K562 (cell line): ENCODE measurements at regions not wholly inside any gene's neighbourhood (a gene's known extent, or its start where the extent isn't known, plus 50 kb on each side); places are given as distances from the start of the nearest gene placed in this dataset.

Experiments
- ARID3A ChIP-seq: IDR thresholded peaks from 2 replicates; pipeline ENCODE4 v1.6.1; 2012; ENCODE audit warnings: low read depth, low read length, improper control_type of control experiment, borderline replicate concordance
- ARNT ChIP-seq, 2 experiments: fragments of 450-650 bp; IDR thresholded peaks; 2 replicates each; pipeline ENCODE4 v1.6.1; 2016; ENCODE audit warnings: mild to moderate bottlenecking in 1 of 2
- ERF ChIP-seq: fragments of 450-650 bp; formaldehyde crosslinking; IDR thresholded peaks from 2 replicates; pipeline ENCODE4 v1.4.0; 2020; ENCODE audit warnings: mild to moderate bottlenecking, mixed read lengths
- FOXP1 ChIP-seq: sonication (generic); formaldehyde crosslinking; IDR thresholded peaks from 2 replicates; pipeline ENCODE4 v1.8.0; 2022; ENCODE audit warnings: mild to moderate bottlenecking, missing genetic modification reagents
- HNRNPK ChIP-seq: fragments of 200-400 bp; formaldehyde crosslinking; IDR thresholded peaks from one replicate; pipeline ENCODE4 v1.6.1; 2018; ENCODE audit warnings: mild to moderate bottlenecking, low read depth, low read length; ENCODE audit not compliant: poor library complexity, severe bottlenecking
- NCOA1 ChIP-seq: fragments of 450-650 bp; IDR thresholded peaks from 2 replicates; pipeline ENCODE4 v1.6.1; 2016; ENCODE audit warnings: low read depth
- NELFE ChIP-seq: IDR thresholded peaks from 2 replicates; pipeline ENCODE4 v1.6.1; 2011; ENCODE audit warnings: mild to moderate bottlenecking; ENCODE audit not compliant: insufficient read depth, insufficient read length
- NONO ChIP-seq, 2 experiments: fragments of 200-400 bp in 1 of 2; fragments of 450-650 bp in 1 of 2; formaldehyde crosslinking in 1 of 2; IDR thresholded peaks; 2 replicates each; pipeline ENCODE4 v1.6.1; 2017; ENCODE audit warnings: low read depth in 2 of 2, mild to moderate bottlenecking in 2 of 2, moderate library complexity in 2 of 2, low read length in 1 of 2
- NR2C2 ChIP-seq, 2 experiments: fragments of 200-800 bp in 1 of 2; sonication (Bioruptor generic) in 1 of 2; sonication (generic) in 1 of 2; formaldehyde crosslinking in 1 of 2; IDR thresholded peaks; 2 replicates each; pipeline versions ENCODE4 v1.6.1 to v1.8.0; 2016 to 2022; ENCODE audit warnings: mild to moderate bottlenecking in 1 of 2, missing compliant biosample characterization in 1 of 2, missing genetic modification characterization in 1 of 2, missing genetic modification reagents in 1 of 2
- POLR2H ChIP-seq: IDR thresholded peaks from 2 replicates; pipeline ENCODE4 v1.6.1; 2016; ENCODE audit warnings: missing genetic modification characterization, low read depth, mild to moderate bottlenecking, control low read depth, missing compliant biosample characterization, moderate library complexity
- POLR3A ChIP-seq: IDR thresholded peaks from 2 replicates; pipeline ENCODE4 v1.6.1; 2011; ENCODE audit warnings: borderline replicate concordance, mild to moderate bottlenecking, moderate library complexity; ENCODE audit not compliant: insufficient read length, insufficient read depth; ENCODE audit errors: extremely low read depth
- PTBP1 ChIP-seq: fragments of 200-400 bp; formaldehyde crosslinking; IDR thresholded peaks from 2 replicates; pipeline ENCODE4 v1.6.1; 2017; ENCODE audit warnings: low read depth, low read length
- SAP30 ChIP-seq: fragments of 200-600 bp; sonication (generic); IDR thresholded peaks from 2 replicates; pipeline ENCODE4 v1.6.1; 2012; ENCODE audit warnings: borderline replicate concordance, low read depth, mild to moderate bottlenecking, moderate library complexity, low read length, control low read depth, inconsistent platforms; ENCODE audit not compliant: insufficient read depth, poor library complexity, severe bottlenecking
- SLC30A9 ChIP-seq: fragments of 250-450 bp; sonication (Bioruptor Pico); IDR thresholded peaks from 2 replicates; pipeline ENCODE4 v1.8.0; 2022; ENCODE audit warnings: mild to moderate bottlenecking, moderate library complexity
- SOX6 ChIP-seq: fragments of 450-650 bp; IDR thresholded peaks from 2 replicates; pipeline ENCODE4 v1.6.1; 2014; ENCODE audit warnings: mild to moderate bottlenecking
- SRF ChIP-seq, 2 experiments: fragments of 250-450, 450-650 bp in 1 of 2; sonication (Bioruptor Pico) in 1 of 2; sonication (generic) in 1 of 2; formaldehyde crosslinking; IDR thresholded peaks; 2 replicates each; pipeline versions ENCODE4 v1.5.0 to v1.5.1; 2020 to 2022; ENCODE audit warnings: mild to moderate bottlenecking in 1 of 2, missing genetic modification reagents in 1 of 2
- SRSF1 ChIP-seq: fragments of 200-400 bp; formaldehyde crosslinking; IDR thresholded peaks from 2 replicates; pipeline ENCODE4 v1.6.1; 2017; ENCODE audit warnings: mild to moderate bottlenecking, low read depth, low read length, moderate library complexity
- SRSF3 ChIP-seq: fragments of 200-400 bp; formaldehyde crosslinking; IDR thresholded peaks from 2 replicates; pipeline ENCODE4 v1.6.1; 2016; ENCODE audit warnings: mild to moderate bottlenecking, low read length, moderate library complexity; ENCODE audit not compliant: insufficient read depth
- TFE3 ChIP-seq: fragments of 450-650 bp; formaldehyde crosslinking; IDR thresholded peaks from 2 replicates; pipeline ENCODE4 v1.4.0; 2020; ENCODE audit warnings: mild to moderate bottlenecking, mixed read lengths
- ZFP1 ChIP-seq: fragments of 450-650 bp; formaldehyde crosslinking; IDR thresholded peaks from 2 replicates; pipeline ENCODE4 v1.4.0; 2020; ENCODE audit warnings: mild to moderate bottlenecking, mixed read lengths
- ZNF217 ChIP-seq: sonication (generic); formaldehyde crosslinking; IDR thresholded peaks from 2 replicates; pipeline ENCODE4 v1.8.0; 2022; ENCODE audit warnings: mild to moderate bottlenecking, missing genetic modification reagents
- ZNF274 ChIP-seq: IDR thresholded peaks from 2 replicates; pipeline ENCODE4 v1.6.1; 2011; ENCODE audit warnings: low read depth, mild to moderate bottlenecking, low read length, moderate library complexity, borderline replicate concordance
- ZNF740 ChIP-seq, 3 experiments: fragments of 200-800 bp in 1 of 3; sonication (Bioruptor generic) in 1 of 3; sonication (generic) in 1 of 3; formaldehyde crosslinking in 1 of 3; IDR thresholded peaks; 2 replicates each; pipeline versions ENCODE4 v1.6.1 to v1.8.0; 2016 to 2022; ENCODE audit warnings: mild to moderate bottlenecking in 2 of 3, missing compliant biosample characterization in 2 of 3, missing genetic modification characterization in 2 of 3, missing genetic modification reagents in 1 of 3
- ZNF77 ChIP-seq: fragments of 250-450 bp; sonication (Bioruptor Pico); IDR thresholded peaks from 2 replicates; pipeline ENCODE4 v1.5.0; 2020
- ZNF830 ChIP-seq: fragments of 250-450 bp; sonication (Bioruptor Pico); IDR thresholded peaks from 2 replicates; pipeline ENCODE4 v1.5.0; 2021; ENCODE audit warnings: mild to moderate bottlenecking

- no peak for TF ChIP-seq SAP30
- TF ChIP-seq ZNF77 (CRISPR knock-in tag): no peak
- TF ChIP-seq POLR3A: no peak
- no peak for TF ChIP-seq SLC30A9 (CRISPR knock-in tag)
- no peak for TF ChIP-seq ARID3A
- TF ChIP-seq ZNF740 (CRISPR knock-in tag; IDR thresholded peaks at IDR 0.05): no peak
- TF ChIP-seq ZNF740 (tag; IDR thresholded peaks at IDR 0.05): no peak
- TF ChIP-seq NCOA1: peak; percentile 40; the same call in 1 of the 2 replicates
- TF ChIP-seq SRSF1: no peak
- no peak for TF ChIP-seq ZFP1 (CRISPR knock-in tag)
- TF ChIP-seq SRSF3: no peak
- TF ChIP-seq PTBP1: no peak
- no peak for TF ChIP-seq ERF
- no peak for TF ChIP-seq ZNF217
- no peak for TF ChIP-seq ZNF274
- TF ChIP-seq SOX6: peak; percentile 51; the same call in 1 of the 2 replicates
- TF ChIP-seq POLR2H (tag): no peak
- TF ChIP-seq NR2C2 (CRISPR knock-in tag; IDR thresholded peaks at IDR 0.05): no peak
- TF ChIP-seq NR2C2 (tag; IDR thresholded peaks at IDR 0.05): peak; percentile 57
- TF ChIP-seq ZNF830 (CRISPR knock-in tag): no peak
- no peak for TF ChIP-seq HNRNPK
- TF ChIP-seq TFE3: no peak
- no peak for TF ChIP-seq NELFE
- TF ChIP-seq ARNT (IDR thresholded peaks at IDR 0.05): peak; percentile 37 to 54; a peak in 1 of 4 replicates
- TF ChIP-seq NONO (IDR thresholded peaks at IDR 0.05; ENCODE audit: low read depth in 2 of 2, low read length in 1 of 2): no peak
- TF ChIP-seq SRF (CRISPR knock-in tag; IDR thresholded peaks at IDR 0.05): no peak
- TF ChIP-seq FOXP1 (CRISPR knock-in tag): no peak
Observed at GRCh38 chr18:55119434-55119833, 160.2 kb upstream of the CCDC68 start (continued).
